Activated B cell treated with CpG ODN at 0.5 μM for 24 hours (primary cell): ENCODE measurements at regions not wholly inside any gene's neighbourhood (a gene's known extent, or its start where the extent isn't known, plus 50 kb on each side); places are given as distances from the start of the nearest gene placed in this dataset.
A peak's percentile ranks its signal among the peaks of the same experiment; 100 is the strongest.

ENCODE experiments used
- ATAC-seq: fragments of 200-7000 bp; cut with Tn5 transposase; one replicate; pipeline ENCODE4 v1.10.0; 2021; ENCODE audit warnings: low read depth, mild to moderate bottlenecking, moderate library complexity
- CTCF ChIA-PET: fragments of 350-600 bp; sonication (Branson Sonifier 250); formaldehyde crosslinking; loops from one replicate; lab custom pipeline; 2021; ENCODE audit warnings: antibody characterized with exemption; lab: Charles Lee
- POLR2A ChIA-PET: fragments of 350-600 bp; sonication (Branson Sonifier 250); formaldehyde crosslinking; loops from one replicate; lab custom pipeline; 2021; ENCODE audit warnings: antibody characterized with exemption; lab: Charles Lee
- DNase-seq: peaks from one replicate; pipeline ENCODE4 v3.0.0; 2022
- H3K27ac Mint-ChIP-seq: one replicate; pipeline ENCODE4 v1.8.0; 2020; ENCODE audit warnings: mixed read lengths
- H3K27me3 Mint-ChIP-seq: one replicate; pipeline ENCODE4 v1.8.0; 2021; ENCODE audit warnings: mixed read lengths
- H3K36me3 Mint-ChIP-seq: one replicate; pipeline ENCODE4 v1.8.0; 2021; ENCODE audit warnings: low read depth, mixed read lengths
- H3K4me1 Mint-ChIP-seq: one replicate; pipeline ENCODE4 v1.8.0; 2021; ENCODE audit warnings: mixed read lengths
- H3K4me3 Mint-ChIP-seq: one replicate; pipeline ENCODE4 v1.8.0; 2020; ENCODE audit warnings: mild to moderate bottlenecking, mixed read lengths
- H3K9me3 Mint-ChIP-seq: one replicate; pipeline ENCODE4 v1.8.0; 2020; ENCODE audit warnings: mixed read lengths
- CTCF ChIP-seq: fragments of 200-600 bp; IDR thresholded peaks from one replicate; pipeline ENCODE4 v1.8.0; 2022; ENCODE audit warnings: antibody characterized with exemption, mild to moderate bottlenecking
- intact Hi-C: fragments of 100-400 bp; cut with micrococcal nuclease; formaldehyde crosslinking; loops from one replicate; pipeline ENCODE4 v1.15.1; 2024

GRCh38 chr7:35437619-35438275 is 183.8 kb upstream of the TBX20 start:
- intact Hi-C loops: no loop called here
- CTCF ChIA-PET: no interaction called here
- Mint-ChIP-seq H3K36me3 (no peaks in the 10 kb centered on the region), H3K9me3 (no peaks in the 10 kb centered on the region), H3K4me1 (no peaks in the 10 kb centered on the region), H3K27me3 (peaks cover 15% of the 10 kb centered on the region), H3K27ac (no peak overlapping the region), H3K4me3 (no peak overlapping the region)
- POLR2A ChIA-PET: no interaction called here
- TF ChIP-seq CTCF: no peak
- ATAC-seq: no peak
- no peak for DNase-seq

- no peaks in the 10 kb centered on the region for H3K4me1 Mint-ChIP-seq
- no peak overlapping the region for H3K27ac Mint-ChIP-seq
- intact Hi-C loops: no loop called here
- H3K36me3 Mint-ChIP-seq: no peaks in the 10 kb centered on the region
- peaks cover 20% of the 10 kb centered on the region for H3K27me3 Mint-ChIP-seq
- H3K9me3 Mint-ChIP-seq: peaks cover 3% of the 10 kb centered on the region
- ChIA-PET POLR2A (no interaction called here), CTCF (interaction anchor here (1.2 kb wide), 1 partner anchor 188 kb away, joined by 3 read pairs; no protein-coding TSS in a partner anchor)
- ATAC-seq (no peak), DNase-seq (no peak)
- no peak for TF ChIP-seq CTCF
- H3K4me3 Mint-ChIP-seq: no peak overlapping the region
These were observed 182.6 kb upstream of the TBX20 start for GRCh38 chr7:35436452-35436851.

GRCh38 chr7:35430547-35431153 is 176.8 kb upstream of the TBX20 start:
- CTCF ChIA-PET: interaction anchor here (0.6 kb wide), 1 partner anchor 21 kb away, joined by 6 read pairs; no protein-coding TSS in a partner anchor
- peaks cover 31% of the 10 kb centered on the region for H3K27me3 Mint-ChIP-seq
- no peak overlapping the region for H3K27ac Mint-ChIP-seq
- DNase-seq (no peak), ATAC-seq (no peak)
- POLR2A ChIA-PET: no interaction called here
- peaks cover 14% of the 10 kb centered on the region for H3K9me3 Mint-ChIP-seq
- TF ChIP-seq CTCF: no peak
- no peaks in the 10 kb centered on the region for H3K4me1 Mint-ChIP-seq
- no peak overlapping the region for H3K4me3 Mint-ChIP-seq
- intact Hi-C loops: no loop called here
- no peaks in the 10 kb centered on the region for H3K36me3 Mint-ChIP-seq

GRCh38 chr7:35424869-35425495 is 171.1 kb upstream of the TBX20 start:
- Mint-ChIP-seq H3K36me3 (no peaks in the 10 kb centered on the region), H3K4me1 (peaks cover 3% of the 10 kb centered on the region), H3K27me3 (peaks cover 16% of the 10 kb centered on the region), H3K9me3 (peaks cover 6% of the 10 kb centered on the region), H3K4me3 (no peak overlapping the region), H3K27ac (no peak overlapping the region)
- intact Hi-C loops: loop anchor here (1.0 to 2.0 kb wide), 5 partner anchors 95 to 550 kb away; no protein-coding TSS in a partner anchor
- no peak for TF ChIP-seq CTCF
- CTCF ChIA-PET: interaction anchor here (0.6 to 5.5 kb wide), 10 partner anchors 10 to 890 kb away, joined by 3 to 42 read pairs (median 4); no protein-coding TSS in a partner anchor
- peak; percentile 72 for ATAC-seq
- peak; percentile 28 for DNase-seq
- POLR2A ChIA-PET: no interaction called here

- no peak for TF ChIP-seq CTCF
- CTCF ChIA-PET: interaction anchor here (0.6 to 5.5 kb wide), 9 partner anchors 9 to 482 kb away, joined by 3 to 42 read pairs (median 4); no protein-coding TSS in a partner anchor
- Mint-ChIP-seq H3K27me3 (peaks cover 16% of the 10 kb centered on the region), H3K4me1 (peaks cover 3% of the 10 kb centered on the region), H3K4me3 (no peak overlapping the region), H3K36me3 (no peaks in the 10 kb centered on the region), H3K27ac (no peak overlapping the region), H3K9me3 (peaks cover 6% of the 10 kb centered on the region)
- intact Hi-C loops: loop anchor here (2.0 kb wide), 1 partner anchor 550 kb away; no protein-coding TSS in a partner anchor
- POLR2A ChIA-PET: no interaction called here
- DNase-seq (no peak), ATAC-seq (no peak)
These were observed 170.5 kb upstream of the TBX20 start for GRCh38 chr7:35424440-35424839.
